ENCODE measurements at regions not wholly inside any gene's neighbourhood (a gene's known extent, or its start where the extent isn't known, plus 50 kb on each side); places are given as distances from the start of the nearest gene placed in this dataset.

DNA sequence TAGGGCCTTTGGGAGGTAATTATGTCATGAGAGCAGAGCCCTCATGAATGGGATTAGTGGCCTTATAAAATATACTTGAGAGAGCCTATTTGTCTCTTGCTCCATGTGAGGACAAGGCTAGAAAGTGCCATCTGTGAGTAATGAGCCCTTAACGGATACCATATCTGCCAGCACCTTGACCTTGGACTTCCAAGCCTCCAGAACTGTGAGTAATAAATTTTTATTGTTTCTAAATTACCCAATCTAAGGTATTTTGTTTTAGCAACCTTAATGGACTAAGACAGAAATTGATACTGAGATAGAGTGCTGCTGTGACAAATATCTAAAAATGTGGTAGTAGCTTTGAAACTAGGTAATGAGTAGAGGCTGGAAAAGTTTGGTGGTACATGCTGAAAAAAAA is 285.0 kb upstream of the DIPK2B start:
- Histone ChIP-seq H3K9ac (ENCODE audit: insufficient read depth, low read depth, low read length) (no peak overlapping the region), H3K9me3 (ENCODE audit: low read length) (no peaks in the 10 kb centered on the region), H3K79me2 (ENCODE audit: insufficient read depth, low read length) (no peaks in the 10 kb centered on the region), H3K4me2 (ENCODE audit: low read depth, low read length) (no peak overlapping the region), H3K27ac (ENCODE audit: extremely low read length, insufficient read depth, low read length) (no peak overlapping the region), H3K27me3 (ENCODE audit: control insufficient read depth in 1 of 2, insufficient read depth in 2 of 2, low read length in 2 of 2) (no peaks in the 10 kb centered on the region), H4K20me1 (ENCODE audit: insufficient read depth, low read length) (no peaks in the 10 kb centered on the region), H3K4me3 (replicated peaks in 1 of 3; ENCODE audit: insufficient read depth in 1 of 3, low read depth in 2 of 3, low read length in 3 of 3) (no peak overlapping the region), H3K4me1 (ENCODE audit: insufficient read depth, low read length) (no peaks in the 10 kb centered on the region), H2AFZ (ENCODE audit: low read length) (no peak overlapping the region), H3K36me3 (replicated peaks in 1 of 2; ENCODE audit: control insufficient read depth in 1 of 2, insufficient read depth in 2 of 2, low read length in 2 of 2) (no peaks in the 10 kb centered on the region)
- TF ChIP-seq FIP1L1 (IDR thresholded peaks at IDR 0.05; ENCODE audit: borderline replicate concordance, insufficient read depth, low read depth, low read length) = no peak
- TF ChIP-seq ZNF101 (CRISPR knock-in tag; IDR thresholded peaks at IDR 0.05; ENCODE audit: borderline replicate concordance, low read depth) = no peak
- TF ChIP-seq, protein P1, sequence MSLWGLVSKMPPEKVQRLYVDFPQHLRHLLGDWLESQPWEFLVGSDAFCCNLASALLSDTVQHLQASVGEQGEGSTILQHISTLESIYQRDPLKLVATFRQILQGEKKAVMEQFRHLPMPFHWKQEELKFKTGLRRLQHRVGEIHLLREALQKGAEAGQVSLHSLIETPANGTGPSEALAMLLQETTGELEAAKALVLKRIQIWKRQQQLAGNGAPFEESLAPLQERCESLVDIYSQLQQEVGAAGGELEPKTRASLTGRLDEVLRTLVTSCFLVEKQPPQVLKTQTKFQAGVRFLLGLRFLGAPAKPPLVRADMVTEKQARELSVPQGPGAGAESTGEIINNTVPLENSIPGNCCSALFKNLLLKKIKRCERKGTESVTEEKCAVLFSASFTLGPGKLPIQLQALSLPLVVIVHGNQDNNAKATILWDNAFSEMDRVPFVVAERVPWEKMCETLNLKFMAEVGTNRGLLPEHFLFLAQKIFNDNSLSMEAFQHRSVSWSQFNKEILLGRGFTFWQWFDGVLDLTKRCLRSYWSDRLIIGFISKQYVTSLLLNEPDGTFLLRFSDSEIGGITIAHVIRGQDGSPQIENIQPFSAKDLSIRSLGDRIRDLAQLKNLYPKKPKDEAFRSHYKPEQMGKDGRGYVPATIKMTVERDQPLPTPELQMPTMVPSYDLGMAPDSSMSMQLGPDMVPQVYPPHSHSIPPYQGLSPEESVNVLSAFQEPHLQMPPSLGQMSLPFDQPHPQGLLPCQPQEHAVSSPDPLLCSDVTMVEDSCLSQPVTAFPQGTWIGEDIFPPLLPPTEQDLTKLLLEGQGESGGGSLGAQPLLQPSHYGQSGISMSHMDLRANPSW (CRISPR knock-in tag; IDR thresholded peaks at IDR 0.05; ENCODE audit: borderline replicate concordance) = no peak
- TF ChIP-seq, protein P2, sequence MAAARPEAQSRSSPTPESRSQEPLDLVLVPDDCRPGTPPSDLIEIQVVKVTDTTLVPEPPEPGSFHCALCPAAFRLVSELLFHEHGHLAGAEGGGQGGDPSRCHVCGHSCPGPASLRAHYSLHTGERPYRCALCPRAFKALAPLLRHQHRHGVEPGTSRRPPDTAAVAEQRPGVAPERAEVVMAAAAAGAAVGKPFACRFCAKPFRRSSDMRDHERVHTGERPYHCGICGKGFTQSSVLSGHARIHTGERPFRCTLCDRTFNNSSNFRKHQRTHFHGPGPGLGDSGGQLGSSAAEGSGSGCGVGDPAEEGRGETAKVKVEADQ (CRISPR knock-in tag; IDR thresholded peaks at IDR 0.05; ENCODE audit: borderline replicate concordance) = no peak
- in situ Hi-C loops (cut with HindIII; ENCODE audit: extremely low pct_ligation_motif_present, low pct_unique_long_range_greater_than_20kb) = no loop called here
- no peak for FAIRE-seq
- CTCF ChIA-PET (ENCODE audit: low intra/inter-chr PET ratio, low total read pairs) = no interaction called here
- WGBS (ENCODE audit: low lambda C conversion rate) = no CpG with 5 or more reads among the region's 1 CpG
- DNase-seq (ENCODE audit: low spot score) = no peak
- BruUV-seq (replicated peaks) = no TSS peak
- no peak for ATAC-seq
- intact Hi-C loops (cut with micrococcal nuclease; ENCODE audit: unreplicated experiment) = no loop called here
- POLR2A ChIA-PET = no interaction called here
